CD4-positive, alpha-beta T cell treated with Interleukin-21 for 1 hour (primary cell): ENCODE measurements at regions not wholly inside any gene's neighbourhood (a gene's known extent, or its start where the extent isn't known, plus 50 kb on each side); places are given as distances from the start of the nearest gene placed in this dataset.

Experiments used
- DNase-seq: peaks from one replicate; pipeline ENCODE4 v3.0.0-alpha.2; 2020

- no peak for DNase-seq
Observed at GRCh38 chr12:86852451-86852850, 596.3 kb upstream of the MGAT4C start.

GRCh38 chr12:86838711-86839110 lies 582.5 kb upstream of the MGAT4C start:
- no peak for DNase-seq

DNA sequence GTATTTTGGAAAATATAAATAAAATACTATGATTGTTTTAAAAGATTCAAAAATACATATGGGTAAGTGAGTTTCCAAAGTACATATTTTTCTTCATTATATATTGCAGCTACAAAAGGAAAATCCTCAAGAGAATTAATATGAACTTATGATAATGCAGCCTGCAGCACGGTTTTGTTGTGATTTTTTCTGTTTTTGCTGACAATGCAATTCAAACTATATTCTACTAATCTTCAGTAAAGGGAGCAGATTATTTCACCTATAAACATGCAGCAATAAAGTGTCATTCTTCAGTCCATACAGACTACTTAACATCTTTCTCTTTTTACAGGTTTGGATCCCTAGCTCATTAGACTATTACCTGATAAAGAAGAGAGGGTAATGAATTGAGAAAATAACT lies 582.1 kb upstream of the MGAT4C start:
- no peak for DNase-seq

- DNase-seq = no peak
Observed at GRCh38 chr12:86837246-86837645, 581.1 kb upstream of the MGAT4C start.

- DNase-seq = no peak
Observed at GRCh38 chr12:86834217-86834616, 578.0 kb upstream of the MGAT4C start.

- no peak for DNase-seq
Observed at GRCh38 chr12:86827409-86827808, 571.2 kb upstream of the MGAT4C start.

- DNase-seq = no peak
Observed at GRCh38 chr12:86826051-86826450, 569.9 kb upstream of the MGAT4C start.

- no peak for DNase-seq
Observed at GRCh38 chr12:86801439-86801838, 545.2 kb upstream of the MGAT4C start.

DNA sequence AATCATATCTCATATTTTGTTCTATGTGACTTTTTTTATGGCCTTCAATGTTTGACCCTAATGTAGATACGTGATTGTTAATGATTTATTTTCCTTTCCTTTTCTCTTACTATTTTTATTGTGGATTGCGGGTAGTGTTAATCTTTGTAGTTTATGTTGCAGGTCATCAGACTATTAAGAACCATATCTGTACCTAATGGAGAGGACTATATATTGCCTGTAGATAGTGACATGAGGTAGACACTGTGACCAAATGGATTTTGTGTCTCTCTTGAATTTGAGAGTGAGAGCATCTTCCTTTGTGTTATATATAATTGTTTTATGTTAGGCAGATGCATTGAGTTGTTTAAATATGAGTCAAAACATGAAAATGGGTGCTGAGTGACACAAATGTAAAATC lies 543.4 kb upstream of the MGAT4C start:
- DNase-seq = no peak

DNA sequence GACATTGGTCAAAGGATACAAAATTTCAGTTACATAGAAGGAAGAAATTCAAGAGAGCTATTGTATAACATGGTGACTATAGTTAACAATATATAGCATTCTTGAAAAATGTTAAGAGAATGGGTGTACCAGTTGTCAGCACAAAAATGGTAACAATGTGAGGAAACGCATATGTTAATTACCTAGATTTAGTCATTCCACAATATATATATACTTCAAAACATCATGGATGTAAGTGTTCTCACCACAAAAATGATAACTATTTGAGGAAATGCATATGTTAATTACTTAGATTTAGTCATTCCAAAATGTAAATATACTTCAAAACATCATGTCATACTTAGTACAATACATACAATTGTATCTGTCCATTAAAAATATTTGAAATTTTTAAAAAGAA lies 540.4 kb upstream of the MGAT4C start:
- DNase-seq = no peak

DNA sequence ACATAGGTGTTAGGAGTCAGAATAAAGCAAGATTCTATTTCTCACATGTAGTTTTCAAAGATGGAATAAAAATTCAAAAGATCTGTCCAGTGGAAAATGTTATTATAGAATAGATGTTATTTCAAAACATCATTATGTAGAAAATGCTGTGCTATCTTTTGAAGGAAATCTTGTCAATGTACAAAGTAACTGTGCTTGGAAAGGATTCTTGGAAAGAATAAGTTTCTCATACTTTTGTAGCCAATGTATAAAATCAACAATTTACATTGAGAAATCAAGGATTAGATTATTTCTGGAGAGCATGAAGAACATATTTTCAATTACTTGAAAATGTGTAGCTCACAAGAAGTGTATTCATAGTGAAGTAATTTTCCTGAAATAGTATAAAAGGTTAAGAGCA lies 532.5 kb upstream of the MGAT4C start:
- no peak for DNase-seq

- no peak for DNase-seq
Observed at GRCh38 chr12:86787419-86787818, 531.2 kb upstream of the MGAT4C start.

GRCh38 chr12:86777325-86777724 lies 521.1 kb upstream of the MGAT4C start:
- DNase-seq = no peak

GRCh38 chr12:86774841-86775388 lies 518.7 kb upstream of the MGAT4C start:
- DNase-seq = no peak

GRCh38 chr12:86772696-86773095 lies 516.5 kb upstream of the MGAT4C start:
- no peak for DNase-seq

GRCh38 chr12:86770871-86771270 lies 514.7 kb upstream of the MGAT4C start:
- no peak for DNase-seq

- no peak for DNase-seq
Observed at GRCh38 chr12:86748894-86749293, 492.7 kb upstream of the MGAT4C start.

- no peak for DNase-seq
Observed at GRCh38 chr12:86744547-86745212, 488.5 kb upstream of the MGAT4C start.

DNA sequence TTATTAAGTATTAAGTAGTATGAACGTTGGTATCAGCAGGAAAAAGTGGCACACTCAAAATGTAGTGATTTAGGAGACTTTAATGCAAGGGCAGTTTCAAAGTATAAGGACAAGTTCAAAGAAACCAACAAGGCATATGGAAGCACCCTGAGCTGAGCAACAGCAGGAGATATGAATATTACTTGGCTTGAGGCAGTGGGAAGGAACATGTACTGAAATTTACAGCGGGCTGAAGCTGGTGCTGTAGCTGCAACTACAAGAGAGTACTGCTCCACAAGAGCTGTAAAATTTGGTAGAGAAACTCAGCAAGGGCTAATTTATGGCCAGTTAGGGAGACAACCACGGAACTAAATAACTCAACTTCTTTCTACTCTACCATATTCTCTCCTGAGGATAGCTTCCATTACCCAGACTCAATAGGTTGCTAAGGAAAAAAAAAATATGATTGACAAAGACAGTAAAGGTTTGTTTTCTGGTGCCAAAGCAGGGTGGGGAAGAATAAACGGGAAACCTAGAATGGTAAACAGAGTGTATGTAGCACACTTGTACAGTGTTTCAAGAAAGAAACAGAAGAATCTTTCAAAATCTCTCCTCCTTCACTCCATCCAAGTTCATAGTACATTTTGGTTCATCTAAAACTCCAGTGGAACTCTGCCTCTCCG lies 487.8 kb upstream of the MGAT4C start:
- no peak for DNase-seq

- DNase-seq = no peak
Observed at GRCh38 chr12:86741531-86741930, 485.3 kb upstream of the MGAT4C start.

- no peak for DNase-seq
Observed at GRCh38 chr12:86735851-86736250, 479.7 kb upstream of the MGAT4C start.

- no peak for DNase-seq
Observed at GRCh38 chr12:86735072-86735471, 478.9 kb upstream of the MGAT4C start.

- no peak for DNase-seq
Observed at GRCh38 chr12:86730233-86730632, 474.0 kb upstream of the MGAT4C start.

DNA sequence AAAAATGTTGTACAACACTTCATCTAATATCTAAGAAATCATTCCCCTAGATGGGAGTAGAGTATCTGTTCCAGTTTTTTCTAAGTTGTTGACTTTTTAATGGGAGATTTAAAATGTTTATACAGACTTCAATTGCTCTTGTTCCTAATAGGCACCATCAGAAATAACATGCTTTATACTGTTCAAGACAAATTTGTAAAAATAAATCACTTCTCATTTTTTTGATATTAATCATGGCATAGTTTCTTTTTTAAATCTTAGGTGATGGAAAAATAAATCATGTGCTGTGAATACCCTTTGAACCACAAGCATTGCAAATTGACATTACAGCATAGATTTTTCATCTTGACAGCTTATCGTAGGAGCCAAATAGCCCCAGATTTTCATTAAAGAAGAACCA lies 473.5 kb upstream of the MGAT4C start:
- no peak for DNase-seq

DNA sequence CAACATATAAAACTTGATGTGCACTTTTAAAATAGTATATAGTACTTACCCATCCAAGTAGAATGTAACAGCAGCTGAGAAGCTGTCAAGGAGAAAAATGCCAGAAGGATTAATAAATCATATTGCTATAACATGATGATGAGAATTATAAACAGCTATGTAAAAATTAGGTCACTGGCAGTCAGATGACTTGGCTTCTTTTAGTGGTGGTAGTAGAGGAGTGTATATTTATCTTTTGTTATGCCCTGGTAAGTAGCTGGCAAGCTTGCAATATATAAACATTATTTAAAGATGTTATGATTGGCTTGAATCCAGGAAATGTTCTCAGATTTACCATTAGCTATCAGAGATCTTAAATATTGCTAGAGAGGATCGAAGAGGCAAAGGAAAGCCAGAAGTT lies 471.0 kb upstream of the MGAT4C start:
- DNase-seq = no peak
